ENCODE measurements at regions not wholly inside any gene's neighbourhood (a gene's known extent, or its start where the extent isn't known, plus 50 kb on each side); places are given as distances from the start of the nearest gene placed in this dataset.

DNA sequence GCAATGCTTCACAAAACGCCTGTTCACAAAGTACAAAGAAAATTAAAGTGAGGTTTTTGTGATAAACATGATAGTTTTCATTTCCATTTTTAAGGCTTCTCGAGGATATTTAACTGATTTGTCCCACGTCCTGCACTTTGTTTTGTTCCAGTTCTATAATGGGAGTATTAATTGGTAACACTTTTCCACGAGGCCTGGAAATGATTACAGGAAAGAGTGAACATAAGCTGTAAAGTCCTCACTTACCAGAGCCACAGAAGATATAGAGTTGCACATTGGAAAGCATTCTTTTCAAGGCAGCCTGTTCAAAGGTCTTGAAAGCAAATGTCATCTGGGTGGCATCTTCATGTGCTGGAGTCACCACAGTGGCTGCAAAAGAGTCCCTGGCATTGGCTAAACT is 1236.6 kb downstream of the BCL11B start:
- Mint-ChIP-seq H3K4me3 (ENCODE audit: unreplicated experiment) (no peak overlapping the region), H3K27ac (ENCODE audit: unreplicated experiment) (no peak overlapping the region), H3K27me3 (ENCODE audit: insufficient read depth, unreplicated experiment) (no peaks in the 10 kb centered on the region), H3K4me1 (ENCODE audit: low read depth, unreplicated experiment) (no peaks in the 10 kb centered on the region), H3K36me3 (ENCODE audit: insufficient read depth, unreplicated experiment) (no peaks in the 10 kb centered on the region), H3K9me3 (ENCODE audit: unreplicated experiment) (peaks cover 9% of the 10 kb centered on the region)
- no TSS peak for BruUV-seq (replicated peaks)
- ChIA-PET POLR2A (no interaction called here), CTCF (no interaction called here)
- Histone ChIP-seq H3K4me3 (ENCODE audit: low read depth, low read length) (no peak overlapping the region), H3K9me3 (no peaks in the 10 kb centered on the region), H3K36me3 (ENCODE audit: control insufficient read depth, insufficient read depth, low read length) (no peaks in the 10 kb centered on the region), H3K27me3 (replicated peaks; ENCODE audit: control insufficient read depth, insufficient read depth, low read length) (no peaks in the 10 kb centered on the region), H3K4me1 (no peaks in the 10 kb centered on the region)
- TF ChIP-seq, protein P1, sequence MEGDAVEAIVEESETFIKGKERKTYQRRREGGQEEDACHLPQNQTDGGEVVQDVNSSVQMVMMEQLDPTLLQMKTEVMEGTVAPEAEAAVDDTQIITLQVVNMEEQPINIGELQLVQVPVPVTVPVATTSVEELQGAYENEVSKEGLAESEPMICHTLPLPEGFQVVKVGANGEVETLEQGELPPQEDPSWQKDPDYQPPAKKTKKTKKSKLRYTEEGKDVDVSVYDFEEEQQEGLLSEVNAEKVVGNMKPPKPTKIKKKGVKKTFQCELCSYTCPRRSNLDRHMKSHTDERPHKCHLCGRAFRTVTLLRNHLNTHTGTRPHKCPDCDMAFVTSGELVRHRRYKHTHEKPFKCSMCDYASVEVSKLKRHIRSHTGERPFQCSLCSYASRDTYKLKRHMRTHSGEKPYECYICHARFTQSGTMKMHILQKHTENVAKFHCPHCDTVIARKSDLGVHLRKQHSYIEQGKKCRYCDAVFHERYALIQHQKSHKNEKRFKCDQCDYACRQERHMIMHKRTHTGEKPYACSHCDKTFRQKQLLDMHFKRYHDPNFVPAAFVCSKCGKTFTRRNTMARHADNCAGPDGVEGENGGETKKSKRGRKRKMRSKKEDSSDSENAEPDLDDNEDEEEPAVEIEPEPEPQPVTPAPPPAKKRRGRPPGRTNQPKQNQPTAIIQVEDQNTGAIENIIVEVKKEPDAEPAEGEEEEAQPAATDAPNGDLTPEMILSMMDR (IDR thresholded peaks at IDR 0.05; ENCODE audit: insufficient read depth in 1 of 2, low read depth in 1 of 2, low read length in 1 of 2, severe bottlenecking in 1 of 2, unreplicated experiment in 1 of 2) = no peak
- no peak for DNase-seq
- intact Hi-C loops (cut with micrococcal nuclease; ENCODE audit: unreplicated experiment) = no loop called here

DNA sequence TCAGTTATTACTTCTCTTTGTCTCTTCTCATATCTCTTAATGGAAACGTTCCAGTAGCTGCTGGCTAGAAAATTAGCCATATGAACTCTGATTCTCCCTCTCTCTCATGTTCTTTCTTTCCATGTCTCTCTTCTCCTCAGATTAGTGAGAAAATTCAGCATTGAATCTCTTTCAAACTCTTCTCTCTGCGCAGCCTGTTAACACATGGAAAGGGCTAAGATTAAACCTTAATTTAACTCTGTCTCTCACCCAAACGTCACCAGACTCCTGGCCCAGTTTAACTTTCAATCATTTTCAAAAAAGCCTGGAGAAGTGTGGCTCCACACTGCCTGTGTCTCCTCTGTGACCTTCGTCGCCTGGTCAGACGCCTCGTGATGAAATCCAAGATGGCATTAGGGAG is 1234.2 kb downstream of the BCL11B start:
- Mint-ChIP-seq H3K9me3 (ENCODE audit: unreplicated experiment) (no peaks in the 10 kb centered on the region), H3K36me3 (ENCODE audit: insufficient read depth, unreplicated experiment) (no peaks in the 10 kb centered on the region), H3K27ac (ENCODE audit: unreplicated experiment) (no peak overlapping the region), H3K27me3 (ENCODE audit: insufficient read depth, unreplicated experiment) (no peaks in the 10 kb centered on the region), H3K4me1 (ENCODE audit: low read depth, unreplicated experiment) (no peaks in the 10 kb centered on the region), H3K4me3 (ENCODE audit: unreplicated experiment) (no peak overlapping the region)
- no TSS peak for BruUV-seq (replicated peaks)
- CTCF ChIA-PET = no interaction called here
- no peak for DNase-seq
- intact Hi-C loops (cut with micrococcal nuclease; ENCODE audit: unreplicated experiment) = no loop called here
- POLR2A ChIA-PET = no interaction called here
- Histone ChIP-seq H3K9me3 (no peaks in the 10 kb centered on the region), H3K36me3 (ENCODE audit: control insufficient read depth, insufficient read depth, low read length) (no peaks in the 10 kb centered on the region), H3K4me1 (no peaks in the 10 kb centered on the region), H3K4me3 (ENCODE audit: low read depth, low read length) (no peak overlapping the region), H3K27me3 (replicated peaks; ENCODE audit: control insufficient read depth, insufficient read depth, low read length) (no peaks in the 10 kb centered on the region)
- TF ChIP-seq, protein P1 (IDR thresholded peaks at IDR 0.05; ENCODE audit: insufficient read depth in 1 of 2, low read depth in 1 of 2, low read length in 1 of 2, severe bottlenecking in 1 of 2, unreplicated experiment in 1 of 2) = no peak

DNA sequence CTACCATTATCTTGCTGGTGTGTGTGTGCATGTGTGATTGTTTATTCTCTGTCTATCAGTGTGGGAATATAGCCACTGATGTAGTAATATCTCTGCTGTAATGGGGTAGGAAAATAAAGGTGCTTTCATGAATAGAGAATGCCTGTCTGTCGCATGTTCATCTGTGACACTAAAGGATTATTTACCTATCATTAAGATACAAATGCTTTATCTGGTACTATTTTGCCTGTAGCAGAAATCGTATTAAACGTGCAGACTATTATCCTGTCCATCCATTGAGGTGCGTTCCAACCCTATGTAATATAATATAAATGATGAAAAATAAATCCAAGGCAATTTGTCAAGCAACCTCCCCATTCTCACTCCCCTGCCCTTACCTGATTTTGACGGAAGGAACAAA is 1215.1 kb downstream of the BCL11B start:
- no TSS peak for BruUV-seq (replicated peaks)
- H3K36me3 Mint-ChIP-seq (ENCODE audit: insufficient read depth, unreplicated experiment) = no peaks in the 10 kb centered on the region
- H3K9me3 ChIP-seq = no peaks in the 10 kb centered on the region
- CTCF ChIA-PET = no interaction called here
- no peak overlapping the region for H3K4me3 Mint-ChIP-seq (ENCODE audit: unreplicated experiment)
- DNase-seq = no peak
- no peaks in the 10 kb centered on the region for H3K27me3 ChIP-seq (replicated peaks; ENCODE audit: control insufficient read depth, insufficient read depth, low read length)
- peaks cover 9% of the 10 kb centered on the region for H3K27me3 Mint-ChIP-seq (ENCODE audit: insufficient read depth, unreplicated experiment)
- H3K4me3 ChIP-seq (ENCODE audit: low read depth, low read length) = no peak overlapping the region
- no peak overlapping the region for H3K27ac Mint-ChIP-seq (ENCODE audit: unreplicated experiment)
- TF ChIP-seq, protein P1 (IDR thresholded peaks at IDR 0.05; ENCODE audit: insufficient read depth in 1 of 2, low read depth in 1 of 2, low read length in 1 of 2, severe bottlenecking in 1 of 2, unreplicated experiment in 1 of 2) = no peak
- intact Hi-C loops (cut with micrococcal nuclease; ENCODE audit: unreplicated experiment) = no loop called here
- POLR2A ChIA-PET = no interaction called here
- no peaks in the 10 kb centered on the region for H3K4me1 Mint-ChIP-seq (ENCODE audit: low read depth, unreplicated experiment)
- peaks cover 2% of the 10 kb centered on the region for H3K9me3 Mint-ChIP-seq (ENCODE audit: unreplicated experiment)
- no peaks in the 10 kb centered on the region for H3K36me3 ChIP-seq (ENCODE audit: control insufficient read depth, insufficient read depth, low read length)
- no peaks in the 10 kb centered on the region for H3K4me1 ChIP-seq

Data from Caco-2 (cell line).